Keratinocyte (primary cell): ENCODE measurements at regions not wholly inside any gene's neighbourhood (a gene's known extent, or its start where the extent isn't known, plus 50 kb on each side); places are given as distances from the start of the nearest gene placed in this dataset.

Source experiments
- DNase-seq: peaks from one replicate; pipeline ENCODE4 v3.0.0-alpha.2; 2011; ENCODE audit warnings: low read depth, missing footprints, low spot score
- FAIRE-seq: peaks from 2 replicates; lab custom pipeline; 2011; peaks lifted over from hg19 to GRCh38; lab: Jason Lieb, UNC
- H2AFZ ChIP-seq: 2 replicates; pipeline ENCODE4 v1.6.0; 2012; ENCODE audit warnings: low read length, control low read depth, inconsistent platforms; ENCODE audit not compliant: control insufficient read depth
- H3K27ac ChIP-seq: 2 replicates; pipeline ENCODE4 v1.5.1; 2011; ENCODE audit warnings: low read length; ENCODE audit not compliant: control insufficient read depth, insufficient read depth
- H3K27me3 ChIP-seq: 3 replicates; pipeline ENCODE4 v1.6.0; 2011; ENCODE audit warnings: low read length; ENCODE audit not compliant: control insufficient read depth, insufficient read depth; ENCODE audit errors: extremely low read depth
- H3K36me3 ChIP-seq, 2 experiments: 2 replicates in 1 of 2; 3 replicates in 1 of 2; pipeline ENCODE4 v1.5.1; 2011; ENCODE audit warnings: low read length in 2 of 2, mild to moderate bottlenecking in 1 of 2; ENCODE audit not compliant: control insufficient read depth in 2 of 2, insufficient read depth in 2 of 2; ENCODE audit errors: extremely low read depth in 1 of 2
- H3K4me1 ChIP-seq: 3 replicates; pipeline ENCODE4 v1.5.1; 2011; ENCODE audit warnings: low read length; ENCODE audit not compliant: control insufficient read depth, insufficient read depth; ENCODE audit errors: extremely low read depth
- H3K4me2 ChIP-seq: 3 replicates; pipeline ENCODE4 v1.6.0; 2011; ENCODE audit warnings: low read depth, low read length; ENCODE audit not compliant: control insufficient read depth, insufficient read depth; ENCODE audit errors: extremely low read depth
- H3K4me3 ChIP-seq, 3 experiments: fragments of 200-600 bp in 1 of 3; sonication (generic) in 1 of 3; 2 replicates in 2 of 3; 3 replicates in 1 of 3; pipeline ENCODE4 v1.5.1; 2011 to 2016; ENCODE audit warnings: low read length in 3 of 3, mild to moderate bottlenecking in 3 of 3, control low read depth in 2 of 3, inconsistent platforms in 1 of 3, low read depth in 1 of 3, mixed read lengths in 1 of 3, mixed run types in 1 of 3, moderate library complexity in 1 of 3; ENCODE audit not compliant: control insufficient read depth in 2 of 3, insufficient read depth in 2 of 3; ENCODE audit errors: extremely low read depth in 1 of 3
- H3K79me2 ChIP-seq: 2 replicates; pipeline ENCODE4 v1.6.0; 2012; ENCODE audit warnings: low read length; ENCODE audit not compliant: control insufficient read depth, insufficient read depth
- H3K9ac ChIP-seq: 3 replicates; pipeline ENCODE4 v1.6.0; 2011; ENCODE audit warnings: low read length; ENCODE audit not compliant: control insufficient read depth, insufficient read depth; ENCODE audit errors: extremely low read depth
- H3K9me1 ChIP-seq: 3 replicates; pipeline ENCODE4 v1.6.0; 2011; ENCODE audit warnings: low read length; ENCODE audit not compliant: control insufficient read depth, insufficient read depth; ENCODE audit errors: extremely low read depth
- H3K9me3 ChIP-seq: 2 replicates; pipeline ENCODE4 v1.5.1; 2012; ENCODE audit warnings: low read depth, low read length; ENCODE audit not compliant: control insufficient read depth
- H4K20me1 ChIP-seq: 3 replicates; pipeline ENCODE4 v1.6.0; 2011; ENCODE audit warnings: low read length; ENCODE audit not compliant: control insufficient read depth, insufficient read depth; ENCODE audit errors: extremely low read depth
- EZH2 ChIP-seq: IDR thresholded peaks from one replicate; pipeline ENCODE4 v1.6.1; 2012; ENCODE audit warnings: inconsistent platforms, mild to moderate bottlenecking, low read length, moderate library complexity
- dilution Hi-C: fragments of 300-500 bp; cut with MboI; formaldehyde crosslinking; loops from one replicate; pipeline ENCODE4 v1.7.0; 2020; ENCODE audit warnings: low sequenced_read_pairs; ENCODE audit not compliant: extremely low pct_ligation_motif_present
- TF ChIP-seq, protein P1 (sequence below), 3 experiments: IDR thresholded peaks in 1 of 3; conservative IDR thresholded peaks in 1 of 3; optimal IDR thresholded peaks in 1 of 3; 2 replicates in 2 of 3; 3 replicates in 1 of 3; pipeline versions ENCODE3 to v1.5.1; 2011; ENCODE audit warnings: low read length in 3 of 3, mild to moderate bottlenecking in 3 of 3, moderate library complexity in 2 of 3, control low read depth in 1 of 3, inconsistent platforms in 1 of 3; ENCODE audit not compliant: insufficient read depth in 2 of 3; ENCODE audit errors: extremely low read depth in 1 of 3

DNA sequence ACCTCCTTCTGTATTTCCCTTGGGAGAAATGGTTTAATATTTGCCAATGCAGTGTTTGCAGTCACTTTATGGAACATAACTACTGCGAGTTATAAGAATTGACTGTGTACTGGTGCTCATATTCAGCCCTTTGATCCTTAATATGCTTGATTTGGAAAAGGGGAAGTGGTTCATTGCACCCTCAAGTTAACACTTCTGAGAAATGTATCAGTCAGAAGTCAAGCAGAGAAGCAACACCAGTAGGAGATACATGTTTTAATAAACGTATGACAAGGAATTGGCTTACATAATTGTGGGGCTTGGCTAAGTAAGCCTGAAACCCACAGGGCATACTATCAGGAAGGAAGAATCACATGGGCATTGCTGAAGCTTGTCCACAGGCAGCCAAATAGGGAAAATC lies 131.0 kb upstream of the SPRY4 start:
- Histone ChIP-seq H3K79me2 (no peaks in the 10 kb centered on the region), H3K36me3 (no peaks in the 10 kb centered on the region), H3K27me3 (no peaks in the 10 kb centered on the region), H3K27ac (no peak overlapping the region), H3K9me3 (no peaks in the 10 kb centered on the region), H4K20me1 (no peaks in the 10 kb centered on the region), H3K9me1 (no peaks in the 10 kb centered on the region), H3K4me2 (no peak overlapping the region), H2AFZ (no peak overlapping the region), H3K9ac (no peak overlapping the region), H3K4me3 (no peak overlapping the region), H3K4me1 (no peaks in the 10 kb centered on the region)
- TF ChIP-seq EZH2: no peak
- DNase-seq: no peak
- dilution Hi-C loops: no loop called here
- peak; percentile 62 for FAIRE-seq

DNA sequence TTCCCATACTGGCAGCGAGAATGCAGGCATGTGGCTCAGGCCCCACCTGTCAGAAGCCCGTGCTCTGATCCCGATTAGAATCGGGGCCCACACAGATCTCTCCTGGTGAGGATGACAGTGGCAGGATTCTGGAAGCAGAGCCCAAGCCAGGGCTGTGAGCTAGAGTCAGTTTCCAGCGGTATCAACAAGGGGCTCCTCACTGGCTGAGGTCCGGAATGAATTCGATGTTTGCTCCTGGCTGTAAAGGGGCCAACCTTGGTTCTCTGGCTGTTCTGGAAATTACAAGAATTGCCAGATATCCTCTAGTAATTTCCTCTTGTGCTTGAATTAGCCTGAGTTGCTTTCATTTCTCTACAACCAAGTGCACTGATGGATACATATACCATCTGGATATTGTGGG lies 129.1 kb upstream of the SPRY4 start:
- H3K9me1 ChIP-seq: no peaks in the 10 kb centered on the region
- dilution Hi-C loops: no loop called here
- no peak for FAIRE-seq
- H3K27ac ChIP-seq: no peak overlapping the region
- no peak overlapping the region for H2AFZ ChIP-seq
- H3K79me2 ChIP-seq: no peaks in the 10 kb centered on the region
- H3K9me3 ChIP-seq: no peaks in the 10 kb centered on the region
- H4K20me1 ChIP-seq: no peaks in the 10 kb centered on the region
- TF ChIP-seq EZH2: no peak
- TF ChIP-seq, protein P1, sequence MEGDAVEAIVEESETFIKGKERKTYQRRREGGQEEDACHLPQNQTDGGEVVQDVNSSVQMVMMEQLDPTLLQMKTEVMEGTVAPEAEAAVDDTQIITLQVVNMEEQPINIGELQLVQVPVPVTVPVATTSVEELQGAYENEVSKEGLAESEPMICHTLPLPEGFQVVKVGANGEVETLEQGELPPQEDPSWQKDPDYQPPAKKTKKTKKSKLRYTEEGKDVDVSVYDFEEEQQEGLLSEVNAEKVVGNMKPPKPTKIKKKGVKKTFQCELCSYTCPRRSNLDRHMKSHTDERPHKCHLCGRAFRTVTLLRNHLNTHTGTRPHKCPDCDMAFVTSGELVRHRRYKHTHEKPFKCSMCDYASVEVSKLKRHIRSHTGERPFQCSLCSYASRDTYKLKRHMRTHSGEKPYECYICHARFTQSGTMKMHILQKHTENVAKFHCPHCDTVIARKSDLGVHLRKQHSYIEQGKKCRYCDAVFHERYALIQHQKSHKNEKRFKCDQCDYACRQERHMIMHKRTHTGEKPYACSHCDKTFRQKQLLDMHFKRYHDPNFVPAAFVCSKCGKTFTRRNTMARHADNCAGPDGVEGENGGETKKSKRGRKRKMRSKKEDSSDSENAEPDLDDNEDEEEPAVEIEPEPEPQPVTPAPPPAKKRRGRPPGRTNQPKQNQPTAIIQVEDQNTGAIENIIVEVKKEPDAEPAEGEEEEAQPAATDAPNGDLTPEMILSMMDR (optimal IDR thresholded peaks at IDR 0.05 in 1 of 3, IDR thresholded peaks at IDR 0.05 in 1 of 3, conservative IDR thresholded peaks at IDR 0.05 in 1 of 3; ENCODE audit: extremely low read depth in 1 of 3, insufficient read depth in 2 of 3, low read length in 3 of 3): no peak
- no peak overlapping the region for H3K4me3 ChIP-seq
- no peaks in the 10 kb centered on the region for H3K4me1 ChIP-seq
- no peak for DNase-seq
- no peak overlapping the region for H3K4me2 ChIP-seq
- no peaks in the 10 kb centered on the region for H3K27me3 ChIP-seq
- H3K36me3 ChIP-seq: no peaks in the 10 kb centered on the region
- no peak overlapping the region for H3K9ac ChIP-seq

DNA sequence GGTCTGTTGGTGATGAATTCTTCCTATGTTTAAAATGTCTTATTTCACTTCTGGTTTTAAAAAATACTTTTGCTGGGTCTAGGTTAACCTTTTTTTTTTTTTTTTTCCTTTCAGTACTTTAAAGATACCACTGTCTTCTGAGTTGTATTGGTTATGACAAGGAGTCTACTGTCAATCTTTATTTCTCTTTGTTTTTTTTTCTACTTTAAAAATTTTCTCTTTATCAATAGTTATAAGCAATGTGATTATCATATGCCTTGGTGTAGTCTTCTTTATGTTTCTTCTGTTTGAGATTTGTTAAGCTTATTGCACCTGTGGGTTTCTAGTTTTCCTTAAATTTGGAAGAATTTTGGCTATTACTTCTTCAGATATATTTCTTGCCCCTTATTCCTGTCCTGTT lies 125.6 kb upstream of the SPRY4 start:
- Histone ChIP-seq H3K4me3 (no peak overlapping the region), H3K27me3 (no peaks in the 10 kb centered on the region), H3K79me2 (no peaks in the 10 kb centered on the region), H4K20me1 (no peaks in the 10 kb centered on the region), H3K4me2 (no peak overlapping the region), H3K9ac (no peak overlapping the region), H2AFZ (no peak overlapping the region), H3K36me3 (no peaks in the 10 kb centered on the region), H3K4me1 (peaks cover 11% of the 10 kb centered on the region), H3K27ac (no peak overlapping the region), H3K9me1 (no peaks in the 10 kb centered on the region), H3K9me3 (no peaks in the 10 kb centered on the region)
- dilution Hi-C loops: no loop called here
- no peak for FAIRE-seq
- no peak for DNase-seq
- no peak for TF ChIP-seq EZH2
- TF ChIP-seq, protein P1 (optimal IDR thresholded peaks at IDR 0.05 in 1 of 3, IDR thresholded peaks at IDR 0.05 in 1 of 3, conservative IDR thresholded peaks at IDR 0.05 in 1 of 3; ENCODE audit: extremely low read depth in 1 of 3, insufficient read depth in 2 of 3, low read length in 3 of 3): no peak
